ENCODE measurements at regions not wholly inside any gene's neighbourhood (a gene's known extent, or its start where the extent isn't known, plus 50 kb on each side); places are given as distances from the start of the nearest gene placed in this dataset.
"Not testable (repeated sequence)": the region's sequence is repeated elsewhere in the genome, so short reads cannot be mapped to it uniquely, and the experiment has no call there.

DNA sequence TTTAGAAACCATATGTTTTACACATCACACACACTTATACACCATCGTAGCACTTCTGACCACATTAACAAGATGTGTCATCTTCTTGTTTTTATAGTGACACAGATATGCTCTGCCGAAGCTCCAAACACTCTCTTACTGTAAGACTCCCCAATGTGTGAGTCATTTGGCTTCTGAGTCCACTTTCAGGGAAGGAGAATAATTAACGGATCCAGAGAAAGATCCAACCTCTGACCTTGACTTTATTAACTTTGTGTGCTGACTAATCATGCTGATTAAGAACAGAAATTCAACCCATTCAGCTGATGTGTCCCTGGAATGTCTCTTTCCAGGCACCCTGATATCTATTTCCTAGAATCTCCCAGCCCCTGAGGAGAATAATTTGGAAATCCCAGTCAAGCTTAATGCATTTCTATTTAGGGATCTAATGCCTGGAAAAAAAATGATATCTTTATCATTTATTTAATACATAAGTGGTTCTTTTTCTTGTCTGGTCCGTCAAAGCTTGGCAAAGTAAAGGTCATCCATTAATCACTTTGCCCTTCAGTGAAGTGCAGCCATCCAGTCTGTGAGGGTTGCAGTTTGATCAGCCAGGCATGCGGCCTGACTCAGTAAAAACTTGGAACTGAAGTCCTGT, 615.8 kb upstream of the SYT4 start:
- no peak for DNase-seq

DNA sequence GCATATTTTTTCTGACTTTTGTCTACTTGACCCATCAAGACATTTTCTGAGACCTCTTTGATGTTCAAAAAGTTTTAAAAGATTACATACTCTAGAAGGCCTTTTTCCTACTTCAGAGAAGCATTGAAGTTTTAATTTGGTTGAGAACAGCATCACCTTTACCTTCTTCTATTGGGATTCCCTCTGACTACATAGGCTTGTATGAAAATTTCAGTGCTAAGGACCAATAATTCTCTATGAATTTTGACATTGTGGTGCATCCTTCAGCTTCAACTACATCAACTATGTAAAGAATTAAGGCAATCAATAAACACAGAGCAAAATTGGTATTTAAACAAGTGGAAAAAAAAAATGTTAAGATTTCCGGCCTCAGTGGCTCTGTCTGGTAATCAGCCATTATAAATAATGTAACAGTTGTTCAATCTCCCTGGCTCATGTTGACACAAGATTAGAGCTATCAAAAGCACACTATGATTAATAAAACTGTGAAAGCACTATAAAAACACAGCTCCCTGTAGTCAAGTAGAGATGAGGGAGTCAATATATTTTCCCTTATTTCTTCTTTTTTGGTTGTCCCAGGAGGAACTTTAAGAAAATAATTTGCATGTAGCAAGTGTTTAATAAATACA, 627.0 kb upstream of the SYT4 start:
- no peak for DNase-seq

DNA sequence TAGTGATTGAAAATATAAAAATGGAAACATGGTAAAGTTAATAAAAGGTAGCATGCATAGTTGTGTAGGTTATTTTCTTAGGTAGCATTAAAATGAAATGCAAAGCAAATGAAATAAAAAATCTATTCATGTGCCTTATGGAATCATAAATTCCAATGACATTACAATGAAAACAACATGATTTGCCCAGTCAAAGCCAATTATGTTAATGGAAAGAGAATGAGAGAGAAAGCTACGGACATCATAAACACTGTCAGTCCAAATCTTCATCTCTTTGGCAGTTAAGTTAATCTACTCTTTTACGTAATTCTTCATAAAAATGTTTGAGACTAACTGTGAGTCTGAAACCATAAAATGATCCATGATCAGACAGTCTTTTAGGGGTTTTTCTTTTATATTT, 636.7 kb upstream of the SYT4 start:
- no peak for DNase-seq

DNA sequence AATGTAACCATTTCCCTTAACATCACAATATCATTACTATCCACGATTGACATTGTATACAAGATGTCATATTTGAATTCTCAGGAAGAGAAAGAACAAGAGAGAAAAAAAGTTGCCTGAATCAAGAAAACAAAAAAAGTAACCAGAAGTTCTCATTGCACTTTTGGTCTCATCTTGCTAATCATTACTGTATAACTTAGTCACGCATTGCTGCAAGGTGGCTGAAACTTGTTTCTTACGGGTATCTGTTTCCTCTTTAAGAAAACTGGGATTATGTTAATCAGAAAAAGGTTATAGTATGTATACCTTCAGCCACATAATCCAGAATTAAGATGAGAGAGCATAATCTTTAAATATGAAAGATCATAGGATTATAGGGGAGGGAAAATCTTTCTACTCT, 639.7 kb upstream of the SYT4 start:
- DNase-seq: no peak

DNA sequence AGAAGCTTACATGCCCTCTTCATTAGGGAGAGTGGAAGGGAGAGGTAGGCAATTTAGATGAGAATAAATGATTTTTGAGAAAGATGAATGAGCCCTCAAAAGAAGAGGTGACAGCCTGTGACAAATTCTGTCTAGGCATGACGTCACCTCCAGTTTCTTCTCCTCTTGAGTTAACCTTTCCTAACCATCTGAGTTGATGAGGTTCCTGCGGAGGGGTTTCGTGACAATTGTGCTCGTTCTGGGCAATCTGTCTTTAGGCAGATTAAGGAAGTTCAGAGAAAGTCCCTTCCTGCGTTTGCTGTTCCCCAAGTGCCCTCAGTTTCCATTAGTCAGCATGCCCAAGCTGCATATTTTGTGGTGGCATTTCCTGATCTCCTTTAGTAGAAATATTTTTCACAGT, 640.2 kb upstream of the SYT4 start:
- DNase-seq: no peak

DNA sequence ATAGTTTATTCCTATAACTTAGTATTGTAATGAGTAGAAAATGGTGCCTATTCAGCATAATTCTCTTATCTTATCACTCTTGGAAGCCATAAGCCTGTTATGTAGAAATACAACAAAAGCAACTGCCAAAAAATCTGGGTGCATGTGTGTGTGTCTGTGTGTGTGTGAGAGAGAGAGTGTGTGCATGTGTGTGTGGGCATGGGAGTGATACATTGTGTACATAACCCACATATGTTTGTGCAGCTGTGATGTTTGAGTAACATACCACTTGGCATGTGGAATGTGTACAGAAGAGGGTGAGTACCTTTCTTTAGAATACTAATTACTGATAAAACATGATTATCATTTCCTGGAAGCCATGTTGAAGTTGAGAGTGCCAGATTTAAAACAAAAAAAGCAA, 642.3 kb upstream of the SYT4 start:
- DNase-seq: no peak

DNA sequence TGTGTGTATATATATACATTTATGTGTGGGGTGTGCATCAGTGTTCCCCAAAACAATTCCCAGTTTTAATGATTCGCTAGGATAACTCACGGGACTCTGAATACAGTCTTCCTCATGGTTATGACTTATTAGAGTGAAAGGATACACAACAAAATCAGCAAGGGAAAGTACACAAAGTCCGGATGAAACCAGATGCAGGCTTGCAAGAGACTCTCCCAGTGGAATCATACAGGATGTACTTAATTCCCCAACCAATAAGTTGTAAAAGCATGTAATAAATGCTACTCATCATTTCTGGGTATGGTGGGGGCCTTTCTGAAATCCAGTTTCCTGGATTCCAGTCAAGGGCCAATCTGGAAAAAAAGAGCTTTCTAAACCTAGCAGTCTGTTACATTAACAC, 654.1 kb upstream of the SYT4 start:
- no peak for DNase-seq

DNA sequence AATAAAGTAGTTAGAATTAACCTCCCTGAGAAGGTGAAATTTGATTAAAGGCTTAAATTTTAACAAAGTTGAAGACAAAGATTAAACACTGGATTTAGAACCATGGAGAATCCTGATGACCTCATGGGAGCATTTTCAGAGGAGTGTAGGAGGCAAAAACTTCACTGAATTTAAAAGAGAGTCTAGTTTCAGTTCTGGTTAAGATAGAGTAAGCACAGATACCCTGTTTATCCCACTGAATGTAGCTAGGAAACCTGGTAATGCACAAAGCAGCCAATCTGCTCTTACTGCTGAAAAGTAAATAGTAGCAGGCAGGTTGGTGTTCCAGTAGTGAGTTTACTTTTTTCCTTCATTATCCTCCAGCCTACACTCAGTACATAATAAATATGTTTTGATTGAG, 654.9 kb upstream of the SYT4 start:
- no peak for DNase-seq

DNA sequence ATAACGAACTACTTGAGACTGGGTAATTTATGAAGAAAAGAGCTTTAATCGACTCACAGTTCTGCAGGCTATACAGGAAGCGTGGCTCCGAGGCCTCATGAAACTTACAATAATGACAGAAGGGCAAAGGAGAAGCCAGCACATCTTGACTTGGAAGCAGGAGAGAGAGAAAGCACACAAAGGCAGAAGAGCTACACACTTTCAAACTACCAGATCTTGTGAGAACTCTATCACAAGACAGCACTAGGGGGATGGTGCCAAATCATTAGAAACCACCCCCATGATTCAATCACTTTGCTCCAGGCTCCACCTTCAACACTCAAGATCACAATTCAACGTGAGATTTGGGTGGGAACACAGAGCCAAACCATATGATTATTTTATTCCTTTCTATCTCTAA, 655.9 kb upstream of the SYT4 start:
- DNase-seq: no peak

DNA sequence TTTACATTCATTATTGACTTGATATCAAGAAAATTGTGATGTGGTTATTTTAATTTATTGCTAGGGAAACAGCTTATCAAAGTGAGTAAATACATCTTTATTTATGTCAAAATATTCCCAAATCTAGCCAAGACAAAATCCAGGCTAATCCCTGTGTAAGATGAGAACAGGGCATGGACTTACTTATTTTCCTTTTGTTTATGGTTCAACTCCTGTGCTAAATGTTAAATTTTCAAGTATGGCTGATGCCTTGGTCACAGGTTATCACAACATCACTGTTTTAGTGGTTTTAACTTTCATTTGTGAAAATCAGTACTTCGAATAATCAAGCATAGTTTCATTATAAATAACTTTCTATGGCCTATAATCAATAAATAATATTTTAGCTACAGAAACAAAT, 657.0 kb upstream of the SYT4 start:
- no peak for DNase-seq

DNA sequence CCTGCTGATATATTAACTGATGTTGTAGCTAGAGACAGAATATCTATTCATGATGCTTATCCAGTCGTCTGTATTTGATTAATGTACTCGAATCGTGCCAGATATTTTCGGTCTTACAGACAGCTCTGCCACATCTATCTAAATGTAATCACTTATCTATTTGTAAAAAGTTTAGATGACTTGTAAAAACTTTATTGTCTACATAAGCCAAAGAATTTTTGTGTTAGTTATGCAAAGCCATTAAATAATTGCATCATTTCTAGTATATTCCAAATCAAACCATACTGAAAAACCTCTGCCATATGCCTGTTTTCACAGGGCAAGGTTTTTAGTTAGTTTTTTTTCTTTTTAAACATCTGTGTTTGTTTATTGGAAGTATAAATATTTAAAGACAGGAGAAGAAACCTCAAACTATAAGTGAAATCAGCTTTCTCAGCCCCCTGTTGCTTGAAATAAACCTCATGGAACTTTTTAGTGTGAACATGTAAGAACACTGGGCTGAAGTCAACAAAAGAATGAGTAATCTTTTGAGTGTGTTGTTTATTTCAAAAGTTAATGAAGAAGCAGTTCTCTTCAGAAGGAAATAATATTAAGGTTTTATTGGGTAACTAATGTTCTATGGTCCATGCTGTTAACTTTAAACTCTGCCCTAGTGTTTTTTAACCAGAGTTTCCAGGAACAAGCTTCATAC, 657.6 kb upstream of the SYT4 start:
- DNase-seq: no peak

DNA sequence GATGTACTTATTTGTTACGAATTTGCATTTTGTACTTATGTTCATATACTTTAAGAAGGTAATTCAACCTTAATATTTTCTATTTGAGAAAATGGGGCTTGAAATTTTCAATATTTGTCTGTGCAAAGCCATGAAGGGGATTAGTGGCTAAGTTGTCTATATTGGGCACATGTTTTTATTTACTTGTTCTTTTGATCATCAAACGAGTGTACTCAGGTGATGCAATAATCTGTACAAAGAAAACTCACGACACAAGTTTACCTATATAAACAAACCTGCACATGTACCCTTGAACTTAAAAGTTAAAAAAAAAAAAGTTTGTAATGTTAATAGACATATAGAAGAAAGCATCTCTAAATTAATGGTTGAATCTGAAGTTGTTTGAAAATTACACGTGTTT, 658.9 kb upstream of the SYT4 start:
- no peak for DNase-seq

DNA sequence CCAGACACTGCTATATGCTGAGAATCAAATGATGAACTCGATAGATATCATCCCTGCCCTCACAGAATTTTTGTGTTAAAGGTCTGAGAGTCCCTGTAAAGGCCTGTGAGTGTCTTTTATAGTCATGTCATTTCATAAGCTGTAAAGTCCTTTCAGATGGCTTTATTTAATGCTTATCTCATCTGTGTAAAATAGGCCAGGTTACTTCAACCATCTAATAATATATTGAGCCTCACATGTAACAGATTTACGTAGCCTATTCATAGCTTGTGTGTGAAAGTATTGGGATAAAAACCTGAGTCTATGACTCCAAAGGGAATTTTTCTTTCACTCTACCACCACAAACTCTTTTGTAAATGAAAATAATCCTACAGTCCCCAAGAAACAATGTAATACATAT, 672.0 kb upstream of the SYT4 start:
- DNase-seq: no peak

DNA sequence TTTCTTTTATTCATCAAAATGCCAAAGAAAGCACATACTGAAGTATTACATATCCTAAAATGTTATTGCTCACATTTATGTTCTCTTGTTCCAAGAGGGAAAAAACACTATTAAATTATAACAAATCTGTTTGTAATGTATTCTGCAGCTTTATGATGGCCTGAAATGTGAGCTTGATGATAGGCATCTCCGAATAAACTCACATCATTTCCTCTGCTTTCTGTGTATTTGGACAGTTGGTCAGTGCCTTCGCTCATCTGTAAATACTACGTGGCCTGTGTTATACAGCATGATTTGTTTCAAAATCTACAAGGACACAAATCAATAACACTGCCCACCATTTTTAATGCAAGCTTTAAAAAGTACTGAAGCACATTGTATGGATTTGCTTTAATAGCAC, 672.8 kb upstream of the SYT4 start:
- no peak for DNase-seq

DNA sequence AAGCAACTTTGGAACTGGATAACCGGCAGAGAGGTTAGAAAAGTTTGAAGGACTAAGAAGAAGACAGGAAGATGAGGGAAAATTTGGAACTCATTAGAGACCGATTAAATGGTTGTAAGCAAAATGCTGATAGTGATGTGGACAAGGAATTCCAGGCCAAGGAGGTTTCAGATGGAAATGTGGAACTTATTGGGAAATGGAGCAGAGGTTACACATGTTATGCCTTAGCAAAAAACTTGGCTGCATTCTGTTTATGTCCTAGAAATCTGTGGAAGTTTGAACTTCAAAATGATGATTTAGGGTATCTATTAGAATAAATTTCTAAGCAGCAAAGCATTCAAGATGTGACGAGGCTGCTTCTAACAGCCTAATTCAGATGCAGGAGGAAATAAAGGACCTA, 675.1 kb upstream of the SYT4 start:
- DNase-seq: no peak

DNA sequence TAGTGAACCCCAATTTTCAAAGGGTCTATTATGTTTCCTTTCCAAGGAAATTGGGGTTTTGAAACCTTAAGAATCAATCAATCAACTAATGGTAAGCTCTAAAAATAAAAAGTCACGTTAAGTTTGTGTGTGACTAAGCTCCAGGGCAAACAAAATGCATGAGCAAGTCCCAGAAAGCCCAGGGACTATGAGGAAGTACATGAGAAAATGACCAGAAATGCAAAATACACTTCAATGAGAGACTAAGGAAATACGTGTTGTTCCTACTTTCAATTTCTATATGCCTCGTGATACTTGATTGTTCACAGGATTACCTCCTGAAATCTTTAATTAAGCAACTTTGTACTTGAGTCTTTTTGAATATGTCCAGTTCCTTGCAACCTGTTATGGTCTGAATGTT, 684.4 kb upstream of the SYT4 start:
- DNase-seq: no peak

DNA sequence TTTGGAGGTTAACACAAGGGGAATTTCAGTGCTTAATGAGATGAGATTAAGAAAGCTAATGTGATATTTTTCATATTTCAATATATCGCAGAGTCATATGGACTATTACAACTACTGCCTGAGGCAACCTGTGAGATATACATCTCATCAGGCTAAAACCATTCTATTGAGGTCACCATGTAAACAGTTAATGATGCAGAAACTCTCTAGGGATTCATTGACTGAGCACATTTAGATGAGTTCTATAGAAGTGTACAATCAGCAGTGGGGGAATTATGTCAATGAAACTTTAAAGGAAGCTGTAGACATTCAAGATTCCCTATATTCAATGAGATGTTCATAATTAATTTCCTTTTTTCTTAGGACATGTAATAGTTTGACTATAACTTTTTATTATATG, 687.4 kb upstream of the SYT4 start:
- DNase-seq: no peak

DNA sequence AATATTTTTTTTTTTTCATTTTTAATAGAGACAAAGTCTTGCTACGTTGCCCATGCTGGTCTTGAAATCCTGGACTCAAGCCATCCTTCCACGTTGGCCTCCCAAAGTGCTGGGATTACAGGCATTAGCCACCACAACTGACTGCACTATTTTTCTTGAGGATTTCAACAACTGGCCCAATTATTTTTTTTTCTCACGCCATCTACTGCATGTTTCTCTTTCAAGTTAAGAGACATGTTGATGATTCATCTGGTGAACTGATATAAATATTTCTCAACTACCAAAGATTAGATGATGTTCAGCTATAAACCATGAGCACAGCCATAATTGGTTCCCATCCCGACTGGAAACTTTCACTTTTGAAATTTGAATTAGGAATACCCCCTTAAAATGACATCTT, 688.4 kb upstream of the SYT4 start:
- DNase-seq: no peak

DNA sequence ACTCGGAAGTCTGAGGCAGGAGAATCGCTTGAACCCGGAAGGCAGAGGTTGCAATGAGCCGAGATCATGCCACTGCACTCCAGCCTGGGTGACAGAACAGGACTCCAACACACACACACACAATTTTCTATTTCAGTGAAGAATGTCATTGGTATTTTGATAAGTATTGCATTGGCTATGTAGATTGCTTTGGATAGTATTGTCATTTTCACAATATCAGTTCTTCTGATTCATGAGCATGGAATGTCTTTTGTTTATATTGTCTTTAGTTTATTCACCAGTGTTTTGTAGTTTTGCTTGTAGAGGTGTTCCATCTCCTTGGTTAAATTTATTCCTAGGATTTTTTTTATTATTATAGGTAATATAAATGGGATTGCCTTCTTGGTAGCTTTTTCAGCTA, 693.4 kb upstream of the SYT4 start:
- no peak for DNase-seq

DNA sequence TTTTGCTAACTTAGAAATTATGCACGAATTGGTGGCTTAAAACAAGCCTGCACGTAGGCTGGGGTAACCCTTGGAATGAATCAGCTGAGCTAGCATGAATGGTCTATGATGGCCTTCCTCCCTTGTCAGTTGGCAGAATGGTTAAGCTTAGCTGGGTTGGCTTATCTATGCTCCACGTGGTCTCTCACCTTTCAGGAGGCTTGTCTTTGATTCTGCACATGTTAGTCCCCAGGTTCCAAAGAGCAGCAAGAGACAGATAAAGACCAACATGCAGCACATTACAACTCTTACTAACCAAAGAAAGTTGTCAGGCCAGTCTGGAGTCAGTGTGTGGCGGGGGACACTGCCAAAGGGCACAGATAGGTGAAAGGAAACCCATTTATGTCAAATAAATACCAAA, 700.9 kb upstream of the SYT4 start:
- no peak for DNase-seq

DNA sequence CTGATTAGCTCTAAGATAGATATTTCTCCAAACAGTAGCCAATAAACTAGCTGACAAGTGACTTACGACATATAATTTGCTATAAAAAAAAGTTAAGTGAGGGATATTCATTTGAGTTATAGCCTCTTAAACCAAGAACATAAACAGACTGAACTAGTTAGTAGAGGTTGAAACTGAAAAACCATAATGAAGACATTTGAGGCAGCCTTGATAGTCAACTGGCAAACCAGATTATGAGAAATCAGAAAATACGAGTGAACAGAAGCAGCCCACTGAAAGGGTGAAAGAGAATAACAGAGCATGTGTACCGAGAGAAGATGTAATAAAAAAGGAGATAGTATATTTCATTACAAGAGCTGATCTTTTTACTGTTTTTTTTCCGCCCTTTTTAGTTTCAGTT, 698.1 kb upstream of the SETBP1 start:
- DNase-seq: no peak

DNA sequence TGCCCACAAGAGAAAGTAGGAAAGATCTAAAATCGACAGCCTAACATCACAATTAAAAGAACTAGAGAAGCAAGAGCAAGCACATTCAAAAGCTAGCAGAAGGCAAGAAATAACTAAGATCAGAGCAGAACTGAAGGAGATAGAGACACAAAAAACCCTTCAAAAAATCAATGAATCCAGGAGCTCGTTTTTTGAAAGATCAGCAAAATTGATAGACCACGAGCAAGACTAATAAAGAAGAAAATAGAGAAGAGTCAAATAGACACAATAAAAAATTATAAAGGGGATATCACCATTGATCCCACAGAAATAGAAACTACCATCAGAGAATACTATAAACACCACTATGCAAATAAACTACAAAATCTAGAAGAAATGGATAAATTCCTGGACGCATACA, 693.6 kb upstream of the SETBP1 start:
- not testable (repeated sequence) for DNase-seq

DNA sequence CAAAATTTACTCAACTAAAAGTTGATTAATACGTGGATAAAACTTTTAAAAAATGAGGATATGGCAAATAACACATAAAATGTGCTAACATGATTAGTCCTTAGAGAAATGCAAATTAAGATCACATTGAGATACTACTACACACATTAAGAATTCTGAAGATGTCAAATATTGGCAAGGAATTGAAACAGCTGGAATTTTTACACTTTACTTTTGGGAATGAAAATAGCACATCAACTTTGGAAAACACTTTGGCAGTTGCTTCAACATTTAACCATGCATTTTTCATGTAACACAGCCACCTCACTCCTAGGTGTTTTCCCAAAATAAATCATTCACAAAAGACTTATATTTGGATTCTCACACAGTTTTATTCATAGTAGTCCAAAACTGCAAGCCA, 687.9 kb upstream of the SETBP1 start:
- DNase-seq: no peak

DNA sequence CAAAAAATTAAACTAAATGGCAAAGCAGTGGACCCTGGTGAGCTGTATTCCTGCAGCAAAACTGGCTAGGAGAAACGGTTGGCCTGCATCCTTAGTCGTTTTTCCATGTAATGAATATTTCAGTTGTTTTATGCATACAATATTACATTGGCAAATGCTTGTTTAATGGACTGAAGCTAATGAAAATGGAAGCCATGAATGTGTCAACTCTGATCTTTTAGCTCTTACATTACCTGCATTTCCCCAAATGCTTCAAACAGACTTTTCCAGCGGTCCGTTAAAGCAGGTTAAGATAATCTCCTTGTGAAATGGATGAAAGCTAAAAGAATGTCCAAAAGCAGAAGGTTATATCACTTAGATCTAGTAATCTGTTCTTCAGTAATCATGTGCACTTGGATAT, 686.3 kb upstream of the SETBP1 start:
- no peak for DNase-seq

DNA sequence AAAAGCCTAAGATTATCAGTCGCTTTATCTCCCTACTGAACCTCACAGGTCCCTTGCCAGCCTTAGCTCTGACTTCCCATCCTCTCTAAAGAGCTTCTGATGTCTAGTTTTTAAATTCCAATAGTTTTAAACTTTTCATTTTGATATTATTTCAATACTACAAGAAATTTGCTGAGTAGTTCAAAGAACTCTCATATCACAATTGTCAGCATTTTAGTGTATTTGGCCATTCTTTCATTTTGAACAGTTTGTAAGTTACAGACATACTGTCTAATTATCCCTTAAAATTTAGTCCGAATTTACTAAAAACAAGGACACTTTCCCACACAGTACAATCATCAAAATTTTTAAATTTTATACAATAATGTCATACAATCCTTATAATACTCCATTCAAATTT, 666.8 kb upstream of the SETBP1 start:
- no peak for DNase-seq
